Femur (tissue), 1 donor: ENCODE measurements at regions not wholly inside any gene's neighbourhood (a gene's known extent, or its start where the extent isn't known, plus 50 kb on each side); places are given as distances from the start of the nearest gene placed in this dataset.
A peak's percentile ranks its signal among the peaks of the same experiment; 100 is the strongest.
"Not testable (repeated sequence)": the region's sequence is repeated elsewhere in the genome, so short reads cannot be mapped to it uniquely, and the experiment has no call there.

Experiments
- DNase-seq: peaks from one replicate; pipeline ENCODE4 v3.0.0-alpha.2; 2017

GRCh38 chr16:76612497-76612896, 335.3 kb downstream of the CNTNAP4 start:
- DNase-seq = no peak

GRCh38 chr16:76614269-76614668, 337.1 kb downstream of the CNTNAP4 start:
- DNase-seq = peak; percentile 30

GRCh38 chr16:76622876-76623275, 345.7 kb downstream of the CNTNAP4 start:
- no peak for DNase-seq

GRCh38 chr16:76634847-76635697, 357.9 kb downstream of the CNTNAP4 start:
- no peak for DNase-seq

- DNase-seq = no peak
Observed at GRCh38 chr16:76639685-76640289, 362.6 kb downstream of the CNTNAP4 start.

GRCh38 chr16:76650582-76650981, 373.4 kb downstream of the CNTNAP4 start:
- no peak for DNase-seq

GRCh38 chr16:76653390-76654026, 376.3 kb downstream of the CNTNAP4 start:
- DNase-seq = peak; percentile 44

GRCh38 chr16:76654088-76654820, 377.1 kb downstream of the CNTNAP4 start:
- DNase-seq = no peak

GRCh38 chr16:76656994-76657393, 379.8 kb downstream of the CNTNAP4 start:
- DNase-seq = peak; percentile 32

GRCh38 chr16:76661691-76662235, 384.6 kb downstream of the CNTNAP4 start:
- DNase-seq = no peak

- DNase-seq = no peak
Observed at GRCh38 chr16:76665571-76666275, 388.5 kb downstream of the CNTNAP4 start.

GRCh38 chr16:76668207-76668725, 391.1 kb downstream of the CNTNAP4 start:
- DNase-seq = no peak

- no peak for DNase-seq
Observed at GRCh38 chr16:76669288-76669687, 392.1 kb downstream of the CNTNAP4 start.

GRCh38 chr16:76670125-76670857, 393.1 kb downstream of the CNTNAP4 start:
- DNase-seq = no peak

- DNase-seq = no peak
Observed at GRCh38 chr16:76676356-76676755, 399.2 kb downstream of the CNTNAP4 start.

- no peak for DNase-seq
Observed at GRCh38 chr16:76681296-76681695, 404.1 kb downstream of the CNTNAP4 start.

GRCh38 chr16:76683051-76683450, 405.9 kb downstream of the CNTNAP4 start:
- DNase-seq = no peak

GRCh38 chr16:76696876-76697275, 419.7 kb downstream of the CNTNAP4 start:
- no peak for DNase-seq

GRCh38 chr16:76705892-76706291, 428.7 kb downstream of the CNTNAP4 start:
- DNase-seq = no peak

GRCh38 chr16:76713191-76713590, 436.0 kb downstream of the CNTNAP4 start:
- no peak for DNase-seq

- not testable (repeated sequence) for DNase-seq
Observed at GRCh38 chr16:76716251-76716650, 439.1 kb downstream of the CNTNAP4 start.
